ENCODE measurements at regions not wholly inside any gene's neighbourhood (a gene's known extent, or its start where the extent isn't known, plus 50 kb on each side); places are given as distances from the start of the nearest gene placed in this dataset.
"Not testable (repeated sequence)": the region's sequence is repeated elsewhere in the genome, so short reads cannot be mapped to it uniquely, and the experiment has no call there.

DNA sequence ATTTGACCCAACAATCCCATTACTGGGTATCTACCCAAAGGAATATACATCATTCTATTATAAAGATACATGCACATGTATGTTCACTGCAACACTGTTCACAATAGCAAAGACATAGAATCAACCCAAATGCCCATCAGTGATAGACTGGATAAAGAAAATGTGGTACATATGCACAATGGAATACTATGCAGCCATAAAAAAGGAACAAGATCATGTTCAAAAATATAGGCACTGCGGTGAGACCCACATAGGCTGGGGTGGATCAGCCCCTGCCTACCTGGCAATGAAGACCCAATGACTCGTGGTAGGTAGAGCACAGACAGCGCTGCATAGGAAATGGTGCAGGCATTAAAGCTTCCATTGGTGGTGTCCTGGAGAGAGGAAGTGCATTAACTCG lies 88.6 kb upstream of the NFIL3 start:
- H3K27me3 ChIP-seq; H3K36me3 ChIP-seq; H3K4me1 ChIP-seq; intact Hi-C loops (cut with DNase I); H3K27ac ChIP-seq (replicated peaks in 1 of 4); H3K9me3 ChIP-seq; H3K4me3 ChIP-seq: not testable (repeated sequence)
- WGBS = 91% methylated on average over 4 of the region's 4 CpGs
- DNase-seq (ENCODE audit: extremely low spot score) = peak; percentile 21

DNA sequence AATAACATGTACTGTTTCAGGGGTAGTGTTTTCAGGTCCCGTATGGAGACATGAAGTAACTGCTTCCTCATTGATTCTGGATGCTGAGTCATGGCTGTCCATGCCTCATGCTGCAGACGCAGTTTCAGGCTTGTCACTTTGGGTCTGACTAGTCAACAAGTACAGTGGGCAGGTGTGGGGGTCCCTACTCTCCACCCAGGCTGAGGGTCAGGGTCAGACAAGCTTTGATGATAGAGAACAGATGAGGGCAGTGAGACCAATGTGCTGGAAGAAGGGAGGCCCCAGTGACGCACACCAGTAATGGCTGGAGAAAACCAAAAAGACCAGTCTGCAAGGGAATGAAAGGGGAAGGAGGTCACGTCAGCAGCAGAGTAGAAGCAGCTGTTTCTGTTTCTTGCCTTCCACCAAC lies 80.0 kb upstream of the NFIL3 start:
- peak; percentile 80 for DNase-seq (ENCODE audit: extremely low spot score)
- intact Hi-C loops (cut with DNase I) = no loop called here
- no peaks in the 10 kb centered on the region for H3K9me3 ChIP-seq
- H3K4me1 ChIP-seq = peaks cover 4 to 8% (median 7%) of the 10 kb centered on the region in 4 donors
- TF ChIP-seq EP300 (IDR thresholded peaks at IDR 0.05) (no peak), POLR2A (IDR thresholded peaks at IDR 0.05; ENCODE audit: low read depth) (no peak), POLR2AphosphoS5 (IDR thresholded peaks at IDR 0.05) (no peak)
- TF ChIP-seq, protein P1, sequence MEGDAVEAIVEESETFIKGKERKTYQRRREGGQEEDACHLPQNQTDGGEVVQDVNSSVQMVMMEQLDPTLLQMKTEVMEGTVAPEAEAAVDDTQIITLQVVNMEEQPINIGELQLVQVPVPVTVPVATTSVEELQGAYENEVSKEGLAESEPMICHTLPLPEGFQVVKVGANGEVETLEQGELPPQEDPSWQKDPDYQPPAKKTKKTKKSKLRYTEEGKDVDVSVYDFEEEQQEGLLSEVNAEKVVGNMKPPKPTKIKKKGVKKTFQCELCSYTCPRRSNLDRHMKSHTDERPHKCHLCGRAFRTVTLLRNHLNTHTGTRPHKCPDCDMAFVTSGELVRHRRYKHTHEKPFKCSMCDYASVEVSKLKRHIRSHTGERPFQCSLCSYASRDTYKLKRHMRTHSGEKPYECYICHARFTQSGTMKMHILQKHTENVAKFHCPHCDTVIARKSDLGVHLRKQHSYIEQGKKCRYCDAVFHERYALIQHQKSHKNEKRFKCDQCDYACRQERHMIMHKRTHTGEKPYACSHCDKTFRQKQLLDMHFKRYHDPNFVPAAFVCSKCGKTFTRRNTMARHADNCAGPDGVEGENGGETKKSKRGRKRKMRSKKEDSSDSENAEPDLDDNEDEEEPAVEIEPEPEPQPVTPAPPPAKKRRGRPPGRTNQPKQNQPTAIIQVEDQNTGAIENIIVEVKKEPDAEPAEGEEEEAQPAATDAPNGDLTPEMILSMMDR (IDR thresholded peaks at IDR 0.05) = no peak
- no peak overlapping the region for H3K4me3 ChIP-seq
- H3K27me3 ChIP-seq = no peaks in the 10 kb centered on the region
- WGBS = 71% methylated on average over 4 of the region's 4 CpGs
- no peaks in the 10 kb centered on the region for H3K36me3 ChIP-seq
- no peak overlapping the region for H3K27ac ChIP-seq (replicated peaks in 1 of 4)

DNA sequence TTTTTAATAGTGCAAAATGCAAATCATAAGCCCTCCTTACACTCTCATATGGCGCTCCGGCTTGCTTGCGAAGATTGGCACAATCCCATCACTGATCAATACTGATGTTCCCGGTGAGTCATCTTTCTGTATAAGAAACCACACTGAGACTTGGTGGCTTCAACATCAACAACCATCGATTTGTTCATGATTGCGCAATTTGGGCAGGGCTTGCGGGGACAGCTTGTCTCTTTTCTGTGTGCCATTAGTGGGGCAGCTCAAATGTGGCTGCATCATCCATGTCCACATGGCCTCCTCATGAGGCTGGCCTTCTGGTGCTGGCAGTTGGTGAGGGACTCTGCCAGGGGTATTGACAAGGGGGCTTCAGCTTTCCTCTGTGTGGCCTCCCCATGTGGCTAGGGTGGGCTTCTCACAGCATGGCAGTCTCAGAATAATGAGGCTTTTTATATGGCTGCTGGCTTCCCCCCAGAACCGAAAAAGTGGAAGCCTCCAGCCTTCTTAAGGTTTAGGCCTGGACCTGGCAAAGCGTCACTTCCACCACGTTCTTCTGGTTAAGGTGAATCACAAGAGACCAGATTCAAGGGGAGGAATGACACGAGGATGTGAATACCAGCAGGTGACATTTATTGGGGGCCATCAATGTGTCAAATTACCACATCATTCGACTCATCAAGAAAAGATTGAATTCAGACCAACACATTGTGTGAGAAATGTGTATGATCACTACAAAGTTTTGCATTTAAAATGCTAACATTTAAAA lies 79.5 kb upstream of the NFIL3 start:
- no peak for TF ChIP-seq POLR2AphosphoS5 (IDR thresholded peaks at IDR 0.05)
- TF ChIP-seq, protein P1 (IDR thresholded peaks at IDR 0.05) = no peak
- intact Hi-C loops (cut with DNase I) = no loop called here
- peak; percentile 72 for DNase-seq (ENCODE audit: extremely low spot score)
- H3K36me3 ChIP-seq = no peaks in the 10 kb centered on the region
- H3K4me1 ChIP-seq = peaks cover under 1 to 3% (median 2%) of the 10 kb centered on the region in 4 donors
- no peaks in the 10 kb centered on the region for H3K9me3 ChIP-seq
- no peaks in the 10 kb centered on the region for H3K27me3 ChIP-seq
- no peak overlapping the region for H3K4me3 ChIP-seq
- 93% methylated on average over 12 of the region's 12 CpGs for WGBS
- no peak overlapping the region for H3K27ac ChIP-seq (replicated peaks in 1 of 4)

DNA sequence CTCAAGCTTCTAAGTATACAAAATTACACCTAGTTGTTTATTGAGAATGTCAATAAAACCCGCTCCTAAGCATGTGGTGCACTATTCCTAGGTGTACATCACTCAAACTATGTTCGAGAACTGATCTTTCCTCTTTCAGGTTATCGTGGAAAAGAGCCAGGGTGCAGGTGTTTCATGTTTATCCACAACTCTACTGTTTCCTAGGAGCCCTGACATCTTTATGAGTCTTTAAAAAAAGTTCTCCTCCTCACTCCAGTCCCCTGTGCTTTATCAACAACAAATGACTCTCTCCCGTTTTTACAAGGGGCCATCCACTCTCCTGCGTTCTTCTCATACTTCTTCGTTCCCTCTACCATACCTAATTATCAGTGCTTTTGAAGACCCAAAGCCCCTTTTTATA lies 78.8 kb upstream of the NFIL3 start:
- TF ChIP-seq POLR2AphosphoS5 (IDR thresholded peaks at IDR 0.05) (no peak), EP300 (IDR thresholded peaks at IDR 0.05) (no peak), POLR2A (IDR thresholded peaks at IDR 0.05; ENCODE audit: low read depth) (no peak)
- TF ChIP-seq, protein P1 (IDR thresholded peaks at IDR 0.05) = no peak
- Histone ChIP-seq H3K27me3 (no peaks in the 10 kb centered on the region), H3K36me3 (no peaks in the 10 kb centered on the region), H3K9me3 (no peaks in the 10 kb centered on the region), H3K27ac (replicated peaks in 1 of 4) (no peak overlapping the region), H3K4me3 (no peak overlapping the region), H3K4me1 (no peaks in the 10 kb centered on the region)
- whole genome bisulfite sequencing = 81% methylated on average over 6 of the region's 6 CpGs
- DNase-seq (ENCODE audit: extremely low spot score) = no peak
- intact Hi-C loops (cut with DNase I) = no loop called here

DNA sequence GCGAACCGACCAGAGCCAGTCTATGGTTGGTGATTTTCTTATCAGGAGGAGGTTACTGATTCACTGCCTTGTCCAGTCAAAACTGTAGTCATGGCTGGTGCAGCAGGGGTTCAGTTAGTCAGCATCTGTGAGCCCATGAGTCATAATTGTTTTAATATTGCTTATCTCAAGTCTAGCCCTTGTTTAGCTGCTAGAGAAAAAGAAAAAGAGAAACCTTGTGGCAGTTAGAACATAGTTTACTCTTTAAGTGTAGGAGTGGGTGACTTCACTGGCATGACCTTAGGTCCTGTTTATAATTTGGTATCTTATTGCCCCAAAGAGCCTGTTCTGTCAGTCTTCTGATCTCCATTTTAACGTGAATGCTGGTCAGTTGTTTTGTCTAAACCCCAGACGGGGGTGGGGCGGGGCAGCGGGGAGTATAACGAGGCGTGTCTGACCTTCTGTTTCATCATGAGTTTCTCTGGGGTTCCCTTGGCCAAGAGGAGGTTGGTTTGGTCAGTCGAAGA lies 76.9 kb upstream of the NFIL3 start:
- intact Hi-C loops (cut with DNase I) = no loop called here
- no peak overlapping the region for H3K27ac ChIP-seq (replicated peaks in 1 of 4)
- H3K27me3 ChIP-seq = no peaks in the 10 kb centered on the region
- peaks cover 0 to 13% (median 12%) of the 10 kb centered on the region in 4 donors for H3K4me1 ChIP-seq
- H3K9me3 ChIP-seq = no peaks in the 10 kb centered on the region
- no peak overlapping the region for H3K4me3 ChIP-seq
- TF ChIP-seq POLR2A (IDR thresholded peaks at IDR 0.05; ENCODE audit: low read depth) (no peak), EP300 (IDR thresholded peaks at IDR 0.05) (no peak), POLR2AphosphoS5 (IDR thresholded peaks at IDR 0.05) (no peak)
- TF ChIP-seq, protein P1 (IDR thresholded peaks at IDR 0.05) = no peak
- no peak for DNase-seq (ENCODE audit: extremely low spot score)
- H3K36me3 ChIP-seq = no peaks in the 10 kb centered on the region
- 92% methylated on average over 9 of the region's 9 CpGs for WGBS

Data from esophagus muscularis mucosa (tissue), 4 donors.